Activated CD4-positive, alpha-beta T cell treated with anti-CD3 and anti-CD28 coated beads, Interleukin-2, amount 50 U/mL, for 24 hours (primary cell): ENCODE measurements at regions not wholly inside any gene's neighbourhood (a gene's known extent, or its start where the extent isn't known, plus 50 kb on each side); places are given as distances from the start of the nearest gene placed in this dataset.
A peak's percentile ranks its signal among the peaks of the same experiment; 100 is the strongest.
"Not testable (repeated sequence)": the region's sequence is repeated elsewhere in the genome, so short reads cannot be mapped to it uniquely, and the experiment has no call there.

Source experiments
- DNase-seq, 2 donors: peaks; one replicate each; pipeline ENCODE4 v3.0.0-alpha.2; 2020; ENCODE audit warnings: low read depth in 1 of 2, low spot score in 1 of 2

DNA sequence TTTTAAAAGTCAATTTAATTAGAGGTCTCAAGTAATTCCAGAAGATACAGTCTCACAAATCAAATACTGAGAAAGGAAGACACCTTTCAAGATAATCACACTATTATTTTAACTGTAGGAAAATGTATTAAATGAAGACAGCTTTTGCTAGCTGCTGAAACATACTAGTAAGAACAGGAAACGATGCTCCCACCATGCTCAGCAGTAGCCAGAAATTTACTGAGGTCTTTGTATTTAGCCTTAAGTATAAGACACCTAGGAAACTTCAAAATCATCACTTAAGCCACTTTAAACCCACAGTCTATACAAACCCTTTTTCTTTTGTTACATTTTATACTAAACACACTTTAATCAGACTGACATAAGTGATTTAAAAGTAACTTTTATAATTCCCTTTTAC is 72.7 kb upstream of the NPIPB12 start:
- not testable (repeated sequence) for DNase-seq

DNA sequence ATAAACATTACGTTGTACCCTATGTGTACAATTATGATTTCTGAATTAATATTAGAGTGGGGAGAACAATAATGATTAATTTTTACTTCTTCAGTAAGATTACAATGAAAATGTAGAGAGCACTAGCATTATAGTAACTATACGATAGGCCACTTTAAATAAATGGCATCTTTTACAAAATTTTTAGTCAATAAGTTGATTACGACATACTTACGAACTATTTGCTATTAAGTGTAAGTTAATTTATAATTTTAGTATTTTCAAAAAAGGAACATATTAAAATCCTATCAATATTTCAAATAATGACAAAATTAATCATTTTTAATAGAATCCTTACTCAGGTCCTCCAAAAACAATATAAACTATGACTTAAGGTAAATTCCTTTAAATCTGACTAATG is 75.6 kb upstream of the NPIPB12 start:
- DNase-seq, result not testable (repeated sequence)

DNA sequence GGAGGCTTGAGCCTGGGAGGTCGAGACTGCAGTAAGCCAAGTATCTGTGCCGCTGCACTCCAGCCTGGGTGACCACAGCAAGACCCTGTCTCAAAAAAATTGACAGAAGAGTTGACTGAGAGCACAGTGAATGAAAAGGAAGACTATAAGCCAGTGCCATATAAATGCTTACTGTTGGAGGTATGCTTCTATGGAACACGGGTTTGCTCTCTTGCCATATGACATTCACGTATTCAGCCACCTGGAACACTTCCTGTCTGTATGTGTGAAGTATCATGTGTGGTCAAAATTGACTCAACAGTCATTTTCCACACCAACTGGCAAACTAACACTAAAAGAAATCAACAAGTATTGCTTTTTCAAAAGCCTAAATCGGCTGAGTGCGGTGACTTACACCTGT is 71.1 kb upstream of the SPN start:
- not testable (repeated sequence) for DNase-seq

DNA sequence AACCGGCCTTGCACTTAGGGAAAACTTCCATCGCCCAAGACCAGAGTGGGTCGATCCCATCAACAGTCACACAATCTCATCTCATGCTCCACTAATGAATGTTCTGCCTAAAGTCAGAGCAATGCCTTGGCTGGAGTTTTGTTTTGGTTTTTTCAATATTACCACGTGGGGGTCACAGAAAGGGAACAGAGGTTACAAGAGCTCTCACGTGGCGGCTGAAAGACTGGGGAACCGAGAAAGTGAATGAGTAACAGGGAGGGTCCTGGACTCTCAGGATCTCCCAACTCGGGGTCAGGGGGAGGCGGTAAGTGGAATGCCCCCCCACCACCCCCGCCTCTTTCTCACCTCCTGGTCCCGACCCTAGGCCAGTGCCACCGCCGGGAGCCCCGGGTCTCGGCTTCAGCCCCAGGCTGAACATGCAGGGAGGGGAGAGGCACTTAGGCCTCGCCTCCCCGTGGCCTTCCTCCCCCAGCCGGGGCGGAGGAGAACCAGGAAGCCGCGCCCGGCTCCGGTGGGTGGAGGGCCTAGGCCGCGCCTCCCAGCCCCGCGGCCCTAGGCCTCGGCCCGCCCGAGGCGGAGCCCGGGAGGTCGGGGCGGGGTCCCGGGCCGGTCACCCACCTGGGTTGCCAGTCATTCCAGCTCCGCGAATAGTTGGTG is 68.7 kb upstream of the SPN start:
- DNase-seq, result not testable (repeated sequence)

DNA sequence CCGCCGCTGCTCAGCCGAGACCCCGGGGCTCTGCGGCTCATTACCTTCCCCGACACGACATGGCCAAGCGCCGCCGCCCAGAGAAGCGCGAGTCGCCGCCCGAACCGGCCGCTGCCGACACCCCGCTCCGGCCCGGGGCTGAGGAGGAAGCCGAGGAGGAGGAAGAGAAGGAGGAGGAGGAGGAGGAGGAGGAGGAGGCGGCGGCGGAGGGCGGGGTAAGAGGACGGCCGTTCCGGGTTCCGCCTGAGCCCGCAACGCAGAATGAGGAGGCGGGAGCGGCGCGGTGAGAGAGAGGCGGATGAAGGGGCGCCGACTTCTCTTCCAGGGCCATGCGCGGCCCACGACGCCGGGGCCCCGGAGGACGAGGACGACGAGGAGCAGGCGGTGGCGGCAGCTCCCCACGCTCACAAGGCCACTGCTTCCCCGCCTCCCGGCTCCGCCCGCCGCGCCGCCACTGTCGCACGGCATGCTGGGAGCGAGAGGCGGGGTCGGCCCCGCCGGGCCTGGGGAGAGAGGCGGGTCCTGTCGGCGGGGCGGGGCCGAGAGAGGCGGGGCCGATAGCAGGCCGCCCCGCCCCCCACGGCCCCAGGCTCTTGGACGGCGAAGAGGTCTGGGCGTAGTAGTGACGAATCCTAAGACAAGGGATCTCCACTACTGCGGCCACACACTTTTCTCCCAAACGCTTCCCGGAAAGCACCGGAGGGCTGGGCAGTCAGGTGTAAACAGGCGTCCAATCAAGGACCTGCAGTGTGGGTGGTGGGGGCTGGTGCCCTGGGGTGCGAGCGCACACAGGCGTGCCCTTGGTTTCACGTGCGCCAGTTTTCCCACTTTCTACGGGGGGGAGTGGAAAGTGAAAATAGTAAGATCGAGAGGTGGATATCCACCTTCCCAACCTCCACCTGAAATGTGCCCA is 67.9 kb upstream of the SPN start:
- peak; percentile 65 to 77 for DNase-seq

DNA sequence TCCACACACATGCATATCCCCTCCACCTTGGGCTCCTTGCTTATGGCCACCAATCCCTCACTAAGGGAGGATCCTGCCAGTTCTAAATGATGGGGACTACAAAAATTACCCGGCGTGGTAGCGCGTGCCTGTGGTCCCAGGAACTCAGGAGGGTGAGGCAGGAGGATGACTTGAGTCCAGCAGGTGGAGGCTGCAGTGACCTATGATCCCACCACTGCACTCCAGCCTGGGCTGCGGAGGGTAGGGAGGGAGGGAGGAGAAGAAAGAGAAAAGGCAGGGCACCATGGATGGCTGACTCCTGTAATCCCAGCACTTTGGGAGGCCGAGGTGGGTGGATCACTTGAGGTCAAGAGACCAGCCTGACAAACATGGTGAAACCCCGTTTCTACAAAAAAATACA is 66.0 kb upstream of the SPN start:
- DNase-seq, result not testable (repeated sequence)

DNA sequence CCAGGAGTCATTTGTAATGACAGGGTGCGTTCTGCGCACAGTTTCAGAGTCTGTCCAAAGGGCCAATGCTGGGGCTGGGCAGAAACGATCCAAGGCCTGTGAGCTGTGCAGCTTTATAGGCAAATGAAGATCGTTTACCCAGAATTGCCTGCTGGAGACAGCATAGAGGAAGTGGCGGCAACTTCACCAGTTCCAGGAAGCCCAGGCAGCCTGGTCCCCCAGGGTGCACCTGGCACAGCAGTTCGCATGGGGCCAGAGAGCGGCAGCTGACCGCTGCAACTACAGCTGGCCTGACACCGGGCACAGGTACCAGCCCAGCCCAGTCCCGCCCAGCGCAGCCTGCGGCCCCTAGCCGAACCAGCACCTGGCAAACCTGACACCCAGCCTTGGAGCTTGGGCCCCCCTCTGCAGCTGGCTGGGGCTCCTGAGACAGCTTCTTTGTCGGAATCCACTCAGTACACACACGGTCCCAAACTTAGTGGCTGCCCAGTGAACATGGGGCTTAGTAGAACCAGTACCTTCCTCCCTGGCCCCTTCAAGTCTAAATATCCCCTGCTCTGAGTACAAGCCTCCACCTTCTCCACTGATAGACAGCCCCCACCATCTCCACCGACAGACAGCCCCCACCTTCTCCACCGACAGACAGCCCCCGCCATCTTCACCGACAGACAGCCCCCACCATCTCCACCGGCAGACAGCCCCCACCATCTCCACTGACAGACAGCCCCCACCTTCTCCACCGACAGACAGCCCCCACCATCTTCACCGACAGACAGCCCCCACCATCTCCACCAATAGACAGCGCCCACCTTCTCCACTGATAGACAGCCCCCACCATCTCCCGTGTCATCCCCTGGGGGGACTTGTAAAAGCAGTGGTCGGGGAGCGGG is 62.7 kb upstream of the SPN start:
- DNase-seq, result peak in 1 of 2 donors; percentile 33

DNA sequence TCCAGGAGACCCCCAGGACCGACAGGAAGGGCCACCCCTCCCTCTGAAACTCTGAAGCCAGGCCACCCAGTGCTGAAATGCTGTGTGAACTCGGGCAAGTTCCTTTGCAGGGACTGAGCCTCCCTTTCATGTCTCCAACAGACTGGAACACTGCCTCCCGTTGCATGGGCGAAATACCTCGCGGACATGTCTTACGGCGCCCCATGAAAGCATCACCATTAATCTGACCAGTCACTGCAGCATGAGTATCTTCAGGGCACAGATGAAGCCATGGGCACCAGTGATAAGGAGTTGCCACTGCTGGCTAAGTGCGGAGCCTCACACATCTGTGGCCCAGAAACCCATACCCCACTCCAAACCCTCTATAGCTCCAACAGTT is 60.8 kb upstream of the SPN start:
- not testable (repeated sequence) for DNase-seq

DNA sequence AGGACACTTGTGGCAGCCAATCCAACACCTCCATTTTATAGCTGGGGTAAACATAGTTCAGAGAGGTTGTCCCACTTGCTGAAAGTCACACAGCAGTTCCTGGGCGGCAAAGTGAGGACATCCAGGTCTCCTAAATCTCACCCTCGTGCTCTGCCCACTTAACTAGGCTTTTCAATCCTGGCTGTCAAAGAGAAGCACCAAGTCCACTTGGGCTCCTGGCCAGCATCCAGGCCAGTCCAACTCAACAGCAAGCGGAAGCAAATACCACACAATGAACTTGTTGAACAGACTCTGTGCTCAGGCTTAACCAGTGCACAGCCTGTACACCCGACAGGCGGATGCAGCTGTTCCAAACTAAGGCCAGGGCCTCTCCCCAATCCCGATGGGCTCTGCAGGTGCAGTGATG is 60.4 kb upstream of the SPN start:
- not testable (repeated sequence) for DNase-seq

DNA sequence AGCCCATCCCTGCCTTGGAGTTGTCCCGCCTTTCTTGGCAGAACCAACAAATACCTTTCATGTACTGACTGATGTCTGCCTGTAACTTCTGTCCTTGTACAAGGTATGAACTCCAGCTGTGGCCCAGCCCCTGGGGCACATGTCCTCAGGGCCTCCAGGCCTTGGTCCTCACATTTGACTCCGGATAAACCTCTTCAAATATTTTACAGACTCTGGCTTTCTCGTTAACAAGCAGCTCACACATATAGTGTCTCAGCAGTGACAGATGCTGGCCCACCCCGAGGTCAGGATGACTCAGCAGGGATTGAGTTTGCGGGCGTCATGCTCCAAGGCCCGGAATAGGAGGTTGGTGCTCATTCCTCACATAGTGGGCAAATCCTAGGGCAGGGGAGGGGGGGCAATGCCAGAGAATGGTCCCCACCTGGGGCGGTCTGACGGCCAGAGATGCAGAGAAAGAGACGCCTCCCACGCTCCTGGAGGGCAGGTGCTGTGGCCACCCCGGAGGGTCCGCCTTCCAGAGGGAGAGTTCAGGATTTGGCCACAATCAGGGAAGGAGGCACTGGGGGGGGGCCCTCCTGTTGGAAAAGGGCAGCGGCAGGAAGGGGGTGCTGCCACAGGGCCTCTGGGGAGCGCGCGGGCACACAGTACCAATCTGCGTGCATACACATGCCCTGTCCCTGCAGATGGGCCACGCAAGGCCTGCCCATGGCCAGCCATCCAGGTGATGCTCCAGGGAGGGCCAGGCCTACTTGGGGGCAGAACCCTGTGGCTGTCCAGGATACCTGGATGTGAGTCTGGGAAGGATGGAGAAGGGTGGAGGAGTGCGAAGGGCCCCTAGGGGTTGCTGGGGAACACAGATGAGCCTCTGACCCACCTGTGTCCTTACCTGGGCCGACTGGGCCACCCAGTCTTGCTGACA is 58.2 kb upstream of the SPN start:
- DNase-seq, result not testable (repeated sequence)

DNA sequence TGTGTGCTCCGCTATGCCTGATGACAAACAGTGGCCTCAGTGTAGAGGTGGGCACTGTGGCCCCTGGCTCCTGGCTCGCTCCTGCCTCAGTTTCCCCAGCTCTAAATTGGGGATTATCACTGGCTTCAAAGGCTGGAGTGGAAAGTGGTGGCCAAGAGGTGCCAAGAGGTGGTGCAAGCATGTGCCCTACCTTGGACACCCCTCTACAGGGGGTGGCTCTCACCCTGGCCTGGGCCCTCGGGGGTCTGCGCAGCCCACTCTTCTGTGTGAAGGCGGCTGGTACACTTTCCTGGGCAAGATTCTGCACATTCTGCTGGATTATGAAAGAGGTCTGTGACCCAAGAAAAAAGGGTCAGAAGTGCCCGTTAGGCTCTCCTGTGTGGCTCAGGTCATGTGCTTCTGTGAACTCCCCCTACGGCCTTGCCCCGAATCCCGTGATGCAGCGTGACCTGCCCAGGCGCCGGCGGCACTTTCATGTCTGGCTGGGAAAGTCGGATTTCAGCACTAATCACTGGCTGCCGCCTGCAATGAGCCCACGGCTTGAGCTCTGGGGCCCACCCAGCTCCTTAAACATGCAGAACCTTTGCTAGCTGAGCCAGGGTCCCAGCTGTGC is 57.3 kb upstream of the SPN start:
- not testable (repeated sequence) for DNase-seq

DNA sequence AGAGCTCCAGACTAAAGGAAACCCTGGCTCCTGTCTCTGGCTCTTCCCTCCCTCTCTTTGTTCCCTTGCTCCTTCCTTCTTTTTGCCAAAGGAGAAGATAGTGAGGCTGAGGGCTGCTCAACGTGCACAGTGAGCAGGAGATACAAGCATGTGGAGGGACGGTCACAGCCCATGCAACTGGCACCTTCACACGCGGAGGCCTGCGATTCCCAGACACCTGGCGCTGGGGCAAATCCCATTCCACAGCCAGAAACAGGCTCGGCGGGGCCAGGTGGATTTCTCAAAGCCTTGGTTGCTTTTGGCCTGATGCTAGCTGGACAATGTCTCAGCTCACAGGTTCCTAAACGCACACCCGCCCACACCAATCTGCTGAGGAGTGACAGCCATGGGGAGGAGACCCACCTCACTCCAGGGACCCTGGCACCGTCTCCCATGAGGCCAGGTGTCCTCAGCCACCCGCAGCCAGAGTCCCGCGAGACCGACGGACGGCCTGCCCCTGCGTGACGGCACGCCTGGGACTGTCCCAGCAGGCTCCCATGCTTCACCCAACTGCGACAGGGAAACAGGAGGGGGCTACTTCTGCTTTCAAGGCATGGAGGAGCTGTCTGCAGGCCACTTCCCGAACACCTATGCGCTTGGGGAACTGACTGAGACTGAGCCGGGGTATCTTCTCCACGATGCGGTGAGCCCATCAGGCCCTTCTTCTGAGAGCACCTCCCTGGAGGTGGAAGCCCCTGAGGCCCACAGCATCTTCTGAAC is 56.2 kb upstream of the SPN start:
- not testable (repeated sequence) for DNase-seq

DNA sequence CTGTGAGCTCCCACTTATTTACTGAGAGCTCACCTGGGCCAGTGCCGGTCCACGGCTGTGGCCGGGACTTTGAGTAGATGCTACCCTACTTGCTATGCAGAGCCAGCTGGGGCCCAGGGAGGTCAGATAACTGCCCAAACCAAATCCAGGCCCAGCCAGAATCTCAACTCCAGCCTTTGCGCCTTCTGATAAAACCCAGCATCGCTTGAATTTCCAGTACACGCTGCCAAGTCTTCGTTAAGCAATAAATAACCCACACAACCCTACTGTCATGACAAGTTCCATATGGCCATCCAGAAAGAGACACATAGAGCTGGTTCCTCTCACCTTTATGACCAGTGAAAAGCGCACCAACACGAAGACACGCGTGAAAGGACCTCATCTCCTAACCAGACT is 55.6 kb upstream of the SPN start:
- not testable (repeated sequence) for DNase-seq

DNA sequence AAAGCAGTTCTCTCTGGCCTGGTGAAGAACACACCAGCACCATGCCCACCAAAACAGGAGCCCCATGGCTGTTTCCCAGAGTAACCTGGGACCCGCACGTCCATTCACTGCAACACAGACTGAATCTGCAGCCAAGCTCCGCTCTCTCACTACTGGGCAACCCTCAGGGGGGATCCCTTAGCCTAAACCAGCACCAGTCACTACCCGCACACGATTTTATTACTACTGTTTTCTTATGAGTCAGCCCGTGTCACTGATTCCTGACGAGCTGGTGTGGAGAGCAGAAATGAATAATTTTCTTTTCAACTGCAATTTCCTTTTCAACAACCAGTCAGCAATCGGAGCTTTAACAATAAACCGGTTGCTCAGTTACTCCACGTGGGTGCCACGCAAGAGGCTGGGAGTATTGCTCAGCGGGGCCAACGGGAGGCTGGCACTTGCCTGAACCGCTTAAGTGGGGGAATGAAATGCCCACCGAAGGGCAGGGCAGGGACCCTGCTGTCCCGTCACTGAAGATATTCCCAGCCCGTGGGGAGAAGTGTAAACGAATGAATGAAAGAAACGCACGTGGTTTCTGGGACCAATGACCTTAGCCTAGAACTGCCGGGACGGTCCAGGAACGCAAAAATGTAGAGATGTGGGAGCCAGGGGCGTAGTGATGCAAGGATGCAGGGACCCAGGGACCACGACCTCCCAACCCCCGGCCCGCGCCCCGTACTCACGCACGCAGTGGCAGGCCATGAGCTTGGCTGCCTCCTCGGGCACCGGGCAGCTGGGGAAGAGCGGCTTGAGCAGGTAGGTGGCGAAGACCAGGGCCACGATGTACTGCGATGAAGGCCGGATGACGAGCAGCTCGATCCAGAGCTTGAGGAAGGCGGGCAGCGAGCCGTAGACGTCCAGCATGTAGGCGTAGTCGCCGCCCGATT is 50.4 kb upstream of the SPN start:
- DNase-seq, result not testable (repeated sequence)
